Osteocyte (in vitro differentiated cells): ENCODE measurements at regions not wholly inside any gene's neighbourhood (a gene's known extent, or its start where the extent isn't known, plus 50 kb on each side); places are given as distances from the start of the nearest gene placed in this dataset.

ENCODE experiments used
- DNase-seq: peaks from one replicate; pipeline ENCODE4 v3.0.0; 2021; ENCODE audit warnings: mixed read lengths; ENCODE audit not compliant: unreplicated experiment; ENCODE audit errors: extremely low spot score
- H3K27ac Mint-ChIP-seq: one replicate; pipeline ENCODE4 v1.8.0; 2021; ENCODE audit warnings: mild to moderate bottlenecking, mixed read lengths; ENCODE audit not compliant: unreplicated experiment
- H3K27me3 Mint-ChIP-seq: one replicate; pipeline ENCODE4 v1.8.0; 2021; ENCODE audit warnings: mixed read lengths; ENCODE audit not compliant: unreplicated experiment
- H3K36me3 Mint-ChIP-seq: one replicate; pipeline ENCODE4 v1.8.0; 2021; ENCODE audit warnings: mixed read lengths; ENCODE audit not compliant: unreplicated experiment
- H3K4me1 Mint-ChIP-seq: one replicate; pipeline ENCODE4 v1.8.0; 2021; ENCODE audit warnings: mixed read lengths; ENCODE audit not compliant: unreplicated experiment
- H3K4me3 Mint-ChIP-seq: one replicate; pipeline ENCODE4 v1.8.0; 2021; ENCODE audit warnings: mild to moderate bottlenecking, moderate library complexity, mixed read lengths; ENCODE audit not compliant: unreplicated experiment
- H3K9me3 Mint-ChIP-seq: one replicate; pipeline ENCODE4 v1.8.0; 2021; ENCODE audit warnings: mixed read lengths; ENCODE audit not compliant: unreplicated experiment
- CTCF ChIP-seq: fragments of 200-600 bp; sonication (generic); IDR thresholded peaks from 2 replicates; pipeline ENCODE4 v1.5.0; 2021; ENCODE audit warnings: antibody characterized with exemption, mild to moderate bottlenecking, moderate library complexity

DNA sequence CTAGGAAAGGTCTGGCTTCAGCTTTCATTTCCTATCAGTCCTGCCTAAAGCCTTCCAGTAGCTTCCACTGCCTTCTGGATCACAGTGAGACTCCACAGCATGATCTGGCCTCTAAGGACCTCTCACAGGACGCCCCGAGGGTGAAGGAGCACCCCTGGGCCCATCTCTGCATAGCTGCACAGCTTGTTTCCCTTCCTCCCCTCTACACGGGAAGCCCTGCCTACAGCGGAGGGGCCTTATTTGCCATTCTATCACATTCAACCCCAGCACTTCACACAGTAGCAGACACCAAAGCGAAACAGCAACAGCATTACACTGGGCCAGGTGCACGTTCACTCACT lies 162.3 kb upstream of the GRK3 start:
- peaks cover 51% of the 10 kb centered on the region for H3K4me1 Mint-ChIP-seq
- no peak for DNase-seq
- H3K4me3 Mint-ChIP-seq, result no peak overlapping the region
- H3K9me3 Mint-ChIP-seq, result no peaks in the 10 kb centered on the region
- H3K27me3 Mint-ChIP-seq, result no peaks in the 10 kb centered on the region
- TF ChIP-seq CTCF, result no peak
- no peak overlapping the region for H3K27ac Mint-ChIP-seq
- no peaks in the 10 kb centered on the region for H3K36me3 Mint-ChIP-seq

GRCh38 chr22:25402501-25403283 lies 161.8 kb upstream of the GRK3 start:
- Mint-ChIP-seq H3K27me3 (no peaks in the 10 kb centered on the region), H3K9me3 (no peaks in the 10 kb centered on the region), H3K4me1 (peaks cover 51% of the 10 kb centered on the region), H3K27ac (no peak overlapping the region), H3K36me3 (no peaks in the 10 kb centered on the region), H3K4me3 (peak overlapping the region; percentile 22)
- no peak for TF ChIP-seq CTCF
- no peak for DNase-seq

DNA sequence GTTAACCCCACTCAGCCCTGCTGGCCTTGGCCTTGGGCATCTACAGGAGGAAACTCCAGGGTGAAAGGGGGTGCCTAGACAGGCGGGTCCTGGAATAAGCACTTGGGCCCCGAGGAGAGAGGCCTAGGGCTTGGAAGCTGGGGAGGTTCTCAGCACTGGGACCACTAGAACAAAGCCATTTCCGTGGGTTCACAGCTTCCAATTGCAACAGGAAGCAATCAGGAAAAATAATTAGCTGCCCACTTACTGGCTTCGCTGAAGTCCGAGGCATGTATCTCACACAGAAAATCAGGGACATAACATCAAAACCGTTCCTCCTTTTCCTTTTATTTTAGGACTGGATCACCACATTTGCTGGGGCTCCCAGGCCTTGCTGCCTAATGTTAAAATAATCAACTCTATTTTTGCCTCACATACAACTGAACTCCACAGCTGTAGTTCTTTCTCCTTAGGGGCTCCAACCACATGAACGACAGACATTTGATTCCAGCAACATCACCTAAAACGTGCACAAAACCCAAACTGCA lies 161.1 kb upstream of the GRK3 start:
- H3K27ac Mint-ChIP-seq, result peak overlapping the region; percentile 69
- no peaks in the 10 kb centered on the region for H3K9me3 Mint-ChIP-seq
- H3K4me3 Mint-ChIP-seq, result peak overlapping the region; percentile 77
- H3K4me1 Mint-ChIP-seq, result peaks cover 51% of the 10 kb centered on the region
- H3K27me3 Mint-ChIP-seq, result no peaks in the 10 kb centered on the region
- DNase-seq, result no peak
- no peak for TF ChIP-seq CTCF
- no peaks in the 10 kb centered on the region for H3K36me3 Mint-ChIP-seq

DNA sequence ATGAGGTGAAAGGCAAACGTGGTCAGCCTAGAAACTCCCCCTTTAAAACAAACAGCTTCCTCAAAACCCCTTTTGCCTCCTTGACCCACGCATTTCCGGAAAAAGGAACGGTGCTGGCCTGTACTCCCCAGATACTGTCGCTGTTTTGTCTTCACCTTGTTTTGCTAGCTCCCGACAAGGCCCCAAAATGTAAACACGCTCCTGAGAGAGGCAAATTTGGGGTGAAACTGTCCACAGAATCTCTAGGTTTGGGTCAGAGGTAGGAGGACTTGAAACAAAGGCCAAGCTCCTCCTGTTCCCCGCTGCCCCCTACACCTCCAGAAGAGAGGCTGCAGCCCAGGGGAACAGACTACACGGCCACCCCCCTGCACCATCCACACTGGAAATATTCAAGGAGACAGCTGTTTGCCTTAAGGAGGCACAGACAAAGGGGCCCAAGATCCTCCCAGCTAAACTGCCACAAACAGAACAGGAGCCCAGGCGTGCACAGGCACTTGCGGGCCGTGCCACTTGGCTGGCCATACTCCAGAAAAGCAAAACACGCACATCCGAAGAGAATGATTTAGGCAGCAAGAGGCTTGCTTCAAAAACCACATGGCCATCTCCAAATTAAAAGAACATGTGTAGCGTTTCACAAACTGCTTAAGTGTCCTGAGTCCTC lies 160.5 kb upstream of the GRK3 start:
- no peak for DNase-seq
- no peak for TF ChIP-seq CTCF
- Mint-ChIP-seq H3K36me3 (no peaks in the 10 kb centered on the region), H3K27me3 (no peaks in the 10 kb centered on the region), H3K9me3 (no peaks in the 10 kb centered on the region), H3K4me3 (peak overlapping the region; percentile 77), H3K27ac (peak overlapping the region; percentile 69), H3K4me1 (peaks cover 51% of the 10 kb centered on the region)

DNA sequence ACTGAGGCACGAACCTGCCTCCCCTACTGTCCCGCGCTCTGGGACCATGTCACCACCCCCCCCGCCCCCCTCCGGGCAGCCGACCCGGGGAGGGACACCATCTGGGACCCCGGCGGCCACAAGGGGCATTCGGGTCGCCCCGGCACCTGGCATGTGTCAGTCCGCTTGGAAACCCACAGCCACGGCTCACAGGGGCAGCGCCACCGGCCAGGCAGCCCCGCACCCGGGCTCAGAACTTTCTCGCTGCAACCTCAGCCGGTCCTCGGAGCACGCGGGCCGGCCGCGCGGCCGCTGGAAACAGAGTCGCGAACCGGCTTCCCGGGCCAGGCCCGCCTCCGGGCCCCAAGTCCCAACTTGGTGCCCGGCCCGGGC lies 159.9 kb upstream of the GRK3 start:
- Mint-ChIP-seq H3K4me1 (peaks cover 51% of the 10 kb centered on the region), H3K27ac (no peak overlapping the region), H3K9me3 (no peaks in the 10 kb centered on the region), H3K4me3 (peak overlapping the region; percentile 77), H3K36me3 (no peaks in the 10 kb centered on the region), H3K27me3 (no peaks in the 10 kb centered on the region)
- no peak for TF ChIP-seq CTCF
- no peak for DNase-seq
